Breast epithelium (tissue), 3 donors: ENCODE measurements at regions not wholly inside any gene's neighbourhood (a gene's known extent, or its start where the extent isn't known, plus 50 kb on each side); places are given as distances from the start of the nearest gene placed in this dataset.
"Not testable (repeated sequence)": the region's sequence is repeated elsewhere in the genome, so short reads cannot be mapped to it uniquely, and the experiment has no call there.

Experiments
- POLR2A ChIP-seq: fragments of 450-650 bp; IDR thresholded peaks from one replicate; pipeline ENCODE4 v1.6.1; 2016; ENCODE audit warnings: antibody characterized with exemption, mild to moderate bottlenecking, moderate library complexity
- POLR2AphosphoS5 ChIP-seq, 3 donors: sonication (generic); formaldehyde crosslinking; IDR thresholded peaks; one replicate each; pipeline ENCODE4 v1.6.1; 2017; ENCODE audit warnings: antibody characterized with exemption in 3 of 3
- TF ChIP-seq, protein P1 (sequence below), 3 donors: fragments of 450-650 bp; IDR thresholded peaks; one replicate each; pipeline ENCODE4 v1.5.1; 2016 to 2017; ENCODE audit warnings: antibody characterized with exemption in 3 of 3, mild to moderate bottlenecking in 3 of 3, moderate library complexity in 3 of 3

DNA sequence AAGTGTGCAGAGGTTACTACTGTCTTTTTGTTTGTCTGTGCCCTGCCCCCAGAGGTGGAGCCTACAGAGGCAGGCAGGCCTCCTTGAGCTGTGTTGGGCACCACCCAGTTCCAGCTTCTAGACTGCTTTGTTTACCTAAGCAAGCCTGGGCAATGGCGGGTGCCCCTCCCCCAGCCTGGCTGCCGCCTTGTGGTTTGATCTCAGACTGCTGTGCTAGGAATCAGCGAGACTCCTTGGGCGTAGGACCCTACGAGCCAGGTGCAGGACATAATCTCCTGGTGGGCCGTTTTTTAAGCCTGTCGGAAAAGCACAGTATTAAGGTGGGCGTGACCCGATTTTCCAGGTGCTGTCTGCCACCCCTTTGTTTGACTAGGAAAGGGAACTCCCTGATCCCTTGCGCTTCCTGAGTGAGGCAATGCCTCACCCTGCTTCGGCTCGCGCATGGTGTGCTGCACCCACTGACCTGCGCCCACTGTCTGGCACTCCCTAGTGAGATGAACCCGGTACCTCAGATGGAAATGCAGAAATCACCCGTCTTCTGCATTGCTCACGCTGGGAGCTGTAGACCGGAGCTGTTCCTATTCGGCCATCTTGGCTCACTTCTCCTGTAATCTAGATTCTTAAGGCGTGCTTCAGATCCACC is 365.7 kb downstream of the NEBL start:
- TF ChIP-seq, protein P1, sequence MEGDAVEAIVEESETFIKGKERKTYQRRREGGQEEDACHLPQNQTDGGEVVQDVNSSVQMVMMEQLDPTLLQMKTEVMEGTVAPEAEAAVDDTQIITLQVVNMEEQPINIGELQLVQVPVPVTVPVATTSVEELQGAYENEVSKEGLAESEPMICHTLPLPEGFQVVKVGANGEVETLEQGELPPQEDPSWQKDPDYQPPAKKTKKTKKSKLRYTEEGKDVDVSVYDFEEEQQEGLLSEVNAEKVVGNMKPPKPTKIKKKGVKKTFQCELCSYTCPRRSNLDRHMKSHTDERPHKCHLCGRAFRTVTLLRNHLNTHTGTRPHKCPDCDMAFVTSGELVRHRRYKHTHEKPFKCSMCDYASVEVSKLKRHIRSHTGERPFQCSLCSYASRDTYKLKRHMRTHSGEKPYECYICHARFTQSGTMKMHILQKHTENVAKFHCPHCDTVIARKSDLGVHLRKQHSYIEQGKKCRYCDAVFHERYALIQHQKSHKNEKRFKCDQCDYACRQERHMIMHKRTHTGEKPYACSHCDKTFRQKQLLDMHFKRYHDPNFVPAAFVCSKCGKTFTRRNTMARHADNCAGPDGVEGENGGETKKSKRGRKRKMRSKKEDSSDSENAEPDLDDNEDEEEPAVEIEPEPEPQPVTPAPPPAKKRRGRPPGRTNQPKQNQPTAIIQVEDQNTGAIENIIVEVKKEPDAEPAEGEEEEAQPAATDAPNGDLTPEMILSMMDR (IDR thresholded peaks at IDR 0.05), result not testable (repeated sequence)
- TF ChIP-seq POLR2A; POLR2AphosphoS5 (IDR thresholded peaks at IDR 0.05): not testable (repeated sequence)
